NOMO-1 treated with dmso at 0.1 percent for 144 hours (cell line): ENCODE measurements at regions not wholly inside any gene's neighbourhood (a gene's known extent, or its start where the extent isn't known, plus 50 kb on each side); places are given as distances from the start of the nearest gene placed in this dataset.

Experiments
- DNase-seq: peaks from one replicate; lab custom pipeline; 2025; ENCODE audit not compliant: unreplicated experiment; lab: John Stamatoyannopoulos, UW

DNA sequence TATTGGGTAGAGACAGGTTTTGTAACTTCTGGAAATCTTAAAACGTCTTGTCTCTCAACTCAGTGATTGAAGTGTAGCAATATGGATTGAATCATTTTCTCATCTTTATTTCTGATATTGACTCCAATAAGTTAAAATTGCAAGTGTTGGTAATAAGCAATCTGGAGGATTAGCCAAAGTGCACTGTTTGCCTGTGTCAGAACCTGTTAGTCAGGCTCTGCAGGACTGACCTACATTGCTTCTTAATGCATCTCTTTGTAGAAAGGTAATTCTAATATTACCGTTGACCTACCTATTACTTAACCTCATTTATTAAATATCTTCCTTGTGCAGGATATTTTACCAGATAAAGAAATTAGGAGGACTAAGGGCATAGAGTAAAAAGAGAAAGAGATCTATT is 484.0 kb upstream of the CITED2 start:
- no peak for DNase-seq

DNA sequence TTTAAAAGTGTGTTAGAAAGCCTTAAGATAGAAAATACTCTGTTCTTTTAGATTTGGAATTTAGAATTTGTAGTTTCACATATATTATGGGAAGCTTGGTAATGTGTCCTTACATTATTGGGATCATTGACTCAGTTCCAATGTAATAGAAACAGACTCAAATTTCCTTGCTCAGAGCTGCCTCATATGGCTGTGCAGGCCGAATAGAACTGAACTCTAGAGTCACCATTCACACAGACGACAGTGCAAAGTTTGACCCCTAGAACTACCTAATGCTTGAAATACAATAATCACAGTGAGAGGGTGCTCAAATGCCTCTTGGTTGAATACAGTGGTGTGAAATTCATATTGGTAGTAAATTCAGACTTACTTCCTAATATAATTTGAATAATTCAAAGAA is 482.7 kb upstream of the CITED2 start:
- no peak for DNase-seq

DNA sequence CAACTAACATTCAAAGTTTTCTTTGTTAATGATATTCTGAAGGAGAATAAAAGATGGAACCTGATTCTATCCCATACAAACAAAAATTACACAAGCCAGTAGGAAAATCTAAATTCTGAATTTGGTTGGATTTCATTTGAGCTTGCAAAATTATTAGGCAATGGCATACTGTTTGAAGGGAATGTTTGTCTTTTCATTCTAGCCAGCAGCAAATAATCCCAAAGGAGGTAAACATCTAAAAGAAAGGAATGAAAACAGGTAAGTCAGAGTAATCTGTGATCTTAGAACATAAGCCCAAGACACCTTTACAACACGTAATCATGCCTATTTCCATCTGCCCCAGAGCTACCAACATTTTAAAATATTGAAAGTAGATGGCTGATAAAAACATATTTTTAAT is 482.1 kb upstream of the CITED2 start:
- DNase-seq = no peak

DNA sequence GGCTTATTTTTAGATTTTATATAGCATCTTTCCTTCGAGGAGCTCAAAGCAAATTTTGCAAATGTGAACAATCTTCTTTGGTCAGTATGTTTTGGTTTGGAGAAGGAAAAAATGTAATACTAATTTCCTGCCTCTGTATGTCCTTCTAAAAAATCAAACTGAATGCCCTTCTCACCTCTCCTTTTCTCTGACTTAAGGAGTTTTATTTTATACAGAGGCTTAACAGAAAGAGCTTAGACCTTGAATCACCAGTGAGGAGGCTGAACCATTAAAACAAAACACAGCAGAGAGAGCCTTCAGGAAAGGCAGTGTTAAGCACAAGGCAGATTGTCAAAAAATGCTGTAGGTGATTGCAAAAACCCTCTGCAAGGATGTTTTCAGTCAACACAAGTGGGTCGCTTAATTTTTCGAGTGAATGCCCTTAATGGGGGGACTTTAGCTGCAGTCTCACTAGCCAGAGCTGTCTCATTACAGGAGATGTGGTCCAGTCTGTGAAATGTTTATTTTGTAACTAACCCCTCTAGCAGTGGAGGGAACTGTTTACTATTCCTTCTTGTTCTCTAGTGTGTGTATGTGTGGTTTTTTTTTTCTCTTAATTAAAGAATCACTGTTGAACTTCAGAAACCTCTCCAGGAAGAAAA is 481.3 kb upstream of the CITED2 start:
- no peak for DNase-seq

DNA sequence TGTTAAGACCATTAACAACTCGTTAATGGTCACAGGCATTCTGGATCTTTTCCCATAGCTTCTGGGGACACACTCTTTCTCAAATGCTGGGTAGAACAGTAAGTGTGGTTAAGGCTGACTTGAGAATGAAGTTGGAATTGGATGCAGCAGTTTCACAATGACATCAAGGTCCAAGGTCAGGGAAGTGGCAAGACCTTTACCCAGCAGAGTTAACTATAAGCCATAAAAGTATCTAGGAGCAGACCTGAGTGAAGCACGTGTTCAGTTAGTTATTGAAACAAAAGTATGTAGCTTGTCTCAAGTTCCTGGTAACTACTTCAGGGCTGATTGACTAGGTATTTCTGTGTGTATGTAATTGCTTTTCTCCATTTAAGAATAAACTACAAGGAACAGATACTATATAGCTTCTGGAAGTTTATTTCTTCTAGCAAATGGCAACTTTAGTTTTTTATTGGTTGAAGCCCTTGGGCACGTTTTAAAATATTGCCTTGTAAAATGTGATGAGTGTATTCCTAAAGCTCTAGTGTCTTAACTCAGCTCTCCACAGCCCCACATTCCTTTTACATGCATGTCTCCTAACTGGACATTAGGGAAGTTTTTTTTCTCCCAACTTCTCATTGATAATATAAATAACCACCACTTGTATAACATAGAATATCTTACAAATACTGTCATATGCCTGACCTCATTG is 479.0 kb upstream of the CITED2 start:
- DNase-seq = no peak

DNA sequence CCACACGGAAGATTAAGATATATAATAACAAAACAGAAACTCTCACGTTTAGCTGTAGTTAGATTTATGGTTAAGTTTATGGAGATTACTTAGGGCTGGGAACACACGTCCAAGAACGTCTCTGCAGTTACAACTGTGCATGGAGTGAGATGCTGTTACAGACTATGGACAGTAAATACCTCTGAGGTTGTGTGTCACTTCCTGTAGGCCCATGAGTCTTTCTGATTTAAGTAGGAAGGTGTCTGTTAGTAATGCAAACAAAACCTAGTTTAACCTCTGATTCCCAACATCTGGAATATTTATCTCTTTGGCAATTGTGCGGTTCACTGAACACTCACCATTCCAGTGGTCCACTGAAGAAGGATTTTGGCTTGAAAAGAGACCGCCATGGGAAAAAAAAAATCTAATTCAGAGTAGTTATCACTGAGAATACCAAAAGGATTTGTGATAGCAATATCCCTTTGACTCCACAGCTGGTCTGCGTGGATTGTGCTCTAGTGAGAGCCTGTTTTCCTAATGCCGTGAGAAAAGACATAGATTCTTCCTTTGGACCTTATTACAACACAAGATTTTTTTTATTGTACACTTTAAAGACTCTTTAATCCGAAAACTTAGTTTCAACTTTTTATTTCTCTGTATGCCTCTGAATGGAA is 478.2 kb upstream of the CITED2 start:
- no peak for DNase-seq

DNA sequence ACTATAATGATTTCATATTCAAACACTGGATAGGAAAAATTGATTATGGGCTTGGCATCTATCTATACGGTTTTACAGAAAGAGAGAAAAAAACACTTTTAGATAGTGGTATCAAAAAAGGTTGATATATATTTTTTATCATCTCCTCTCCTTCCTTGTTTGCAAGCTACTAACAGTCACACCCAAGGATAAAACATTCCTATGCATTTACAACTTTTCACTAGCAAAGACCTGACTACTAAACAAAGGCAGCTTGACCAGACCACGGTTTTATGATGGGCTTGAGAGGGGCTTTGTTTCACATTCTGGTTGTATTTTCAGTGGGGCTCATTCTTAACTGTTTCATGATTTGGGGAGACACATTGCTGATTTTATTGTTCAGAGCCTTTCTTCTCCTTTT is 477.6 kb upstream of the CITED2 start:
- no peak for DNase-seq

DNA sequence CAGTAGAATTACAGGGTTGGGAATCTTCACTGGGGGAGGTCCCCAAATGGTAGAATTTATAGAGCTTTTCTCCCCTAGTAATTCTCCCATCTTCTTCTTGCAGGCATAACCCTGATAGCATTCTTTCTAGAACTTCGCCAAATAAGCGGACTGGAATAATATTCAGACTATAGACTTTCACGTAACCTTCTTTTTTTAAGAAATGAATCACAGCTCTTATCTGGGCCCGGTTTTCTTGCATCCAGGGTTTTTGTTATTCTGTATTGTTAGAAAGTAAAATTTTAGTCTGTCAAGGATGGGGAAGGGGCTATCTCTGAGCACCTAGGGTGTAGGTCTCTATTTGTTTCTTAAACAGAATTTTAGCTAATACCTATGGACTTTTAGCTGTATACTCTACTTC is 476.8 kb upstream of the CITED2 start:
- DNase-seq = no peak

DNA sequence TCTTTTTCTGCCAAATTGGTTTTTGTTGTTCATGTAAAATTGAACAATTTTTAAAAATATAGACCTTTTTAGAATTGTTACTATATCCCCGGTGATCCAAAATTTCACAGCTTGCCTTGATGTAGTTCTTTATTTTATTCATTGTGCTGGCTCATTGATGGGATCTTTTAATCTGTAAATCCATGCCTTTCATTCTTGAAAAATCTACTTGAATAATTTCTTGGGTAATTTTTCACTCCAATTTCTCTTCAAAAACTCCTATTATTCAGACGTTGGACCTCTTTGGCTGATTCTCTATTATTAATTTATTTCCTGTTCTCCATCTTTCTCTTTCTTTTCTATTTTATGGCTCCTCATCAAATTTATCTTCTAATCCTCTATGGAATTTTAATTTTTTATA is 476.1 kb upstream of the CITED2 start:
- DNase-seq = no peak

DNA sequence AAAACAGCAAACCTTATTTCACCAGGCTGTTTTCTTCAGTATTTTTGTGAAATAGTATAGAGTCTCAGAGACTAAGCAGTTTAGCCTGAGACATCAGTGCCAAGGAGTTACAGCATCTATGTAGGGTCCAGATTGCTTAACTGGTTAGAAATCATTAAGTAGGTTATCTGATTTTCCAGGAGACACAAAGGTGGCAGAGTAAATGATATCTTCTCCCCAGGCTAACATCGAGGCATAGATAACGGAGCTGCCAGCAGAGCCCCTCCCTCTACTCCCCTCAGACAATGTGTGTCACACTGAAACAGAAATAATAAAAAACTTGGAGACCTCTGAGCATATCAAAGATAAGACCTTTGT is 473.0 kb upstream of the CITED2 start:
- no peak for DNase-seq

DNA sequence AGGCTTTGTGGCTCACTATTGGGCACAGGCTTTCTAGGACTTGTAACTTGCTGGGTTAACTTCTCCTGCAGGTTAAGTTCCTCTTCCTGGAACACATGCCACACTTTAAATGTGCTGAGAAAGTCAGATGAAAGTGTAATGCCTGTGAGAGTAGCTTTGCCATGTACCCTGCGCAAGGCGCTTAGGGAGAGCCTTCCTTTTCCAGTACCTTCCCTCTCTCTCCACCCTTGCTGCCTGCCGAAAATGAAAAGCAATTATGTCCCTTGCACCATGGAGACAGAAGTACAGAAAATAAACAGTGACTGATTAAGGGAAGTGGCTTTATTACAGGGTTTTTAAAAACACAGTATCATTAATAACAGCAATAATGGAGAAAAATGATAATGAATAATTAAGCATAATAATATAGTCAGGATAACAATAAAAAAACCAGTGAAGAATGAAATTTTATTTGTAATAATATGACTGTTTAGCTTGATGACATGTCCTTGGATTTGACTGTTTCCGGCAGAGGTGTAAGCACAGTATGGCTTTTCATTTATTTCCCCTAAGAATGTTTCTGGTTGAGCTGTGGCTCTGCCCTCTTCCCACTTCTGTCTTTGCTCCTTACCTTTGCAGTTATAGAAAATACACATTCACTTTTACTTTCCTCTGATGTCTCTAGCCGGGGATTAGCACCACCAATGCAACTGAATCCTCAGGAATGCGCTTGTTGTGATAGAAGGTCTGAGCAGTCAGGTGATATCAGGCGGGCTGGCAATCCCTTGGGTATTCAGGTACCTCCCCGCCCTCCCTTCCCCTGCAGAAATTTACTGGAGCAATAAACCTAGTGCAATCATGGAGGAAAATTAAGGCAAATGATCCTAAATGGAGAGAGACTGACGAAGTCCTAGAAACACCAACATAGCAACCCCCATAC is 472.3 kb upstream of the CITED2 start:
- DNase-seq = peak; percentile 16

DNA sequence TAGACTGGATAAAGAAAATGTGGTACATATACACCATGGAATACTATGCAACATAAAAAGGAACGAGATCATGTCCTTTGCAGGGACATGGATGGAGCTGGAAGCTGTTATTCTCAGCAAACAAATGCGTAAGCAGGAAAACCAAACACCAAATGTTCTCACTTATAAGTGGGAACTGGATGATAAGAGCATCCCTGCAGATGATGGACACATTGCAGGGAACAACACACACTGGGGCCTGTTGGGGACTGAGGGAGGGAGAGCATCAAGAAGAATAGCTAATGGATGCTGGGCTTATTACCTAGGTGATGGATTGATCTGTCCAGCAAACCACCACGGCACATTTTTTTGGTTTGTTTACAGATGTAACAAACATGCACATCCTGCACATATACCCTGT is 470.5 kb upstream of the CITED2 start:
- DNase-seq = no peak

DNA sequence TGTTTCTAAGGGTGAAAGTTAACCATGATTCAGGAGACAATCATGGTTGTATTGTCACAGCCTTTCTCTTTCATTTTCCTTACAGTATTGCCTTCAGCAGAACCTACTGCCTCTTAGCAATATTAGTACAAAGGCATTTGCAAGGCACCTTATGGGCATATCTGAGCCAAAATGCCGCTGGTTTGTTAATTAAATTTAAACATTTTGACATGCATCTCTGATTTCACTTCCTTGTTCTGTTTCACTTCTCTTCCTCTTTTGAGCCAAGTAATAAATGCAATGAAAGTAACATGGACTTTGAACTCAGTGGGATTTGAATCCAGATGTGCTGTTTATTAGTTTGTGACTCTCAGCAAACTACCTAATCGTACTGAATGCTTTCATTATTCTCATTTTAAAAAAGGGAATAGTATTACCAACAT is 467.4 kb upstream of the CITED2 start:
- peak; percentile 74 for DNase-seq

DNA sequence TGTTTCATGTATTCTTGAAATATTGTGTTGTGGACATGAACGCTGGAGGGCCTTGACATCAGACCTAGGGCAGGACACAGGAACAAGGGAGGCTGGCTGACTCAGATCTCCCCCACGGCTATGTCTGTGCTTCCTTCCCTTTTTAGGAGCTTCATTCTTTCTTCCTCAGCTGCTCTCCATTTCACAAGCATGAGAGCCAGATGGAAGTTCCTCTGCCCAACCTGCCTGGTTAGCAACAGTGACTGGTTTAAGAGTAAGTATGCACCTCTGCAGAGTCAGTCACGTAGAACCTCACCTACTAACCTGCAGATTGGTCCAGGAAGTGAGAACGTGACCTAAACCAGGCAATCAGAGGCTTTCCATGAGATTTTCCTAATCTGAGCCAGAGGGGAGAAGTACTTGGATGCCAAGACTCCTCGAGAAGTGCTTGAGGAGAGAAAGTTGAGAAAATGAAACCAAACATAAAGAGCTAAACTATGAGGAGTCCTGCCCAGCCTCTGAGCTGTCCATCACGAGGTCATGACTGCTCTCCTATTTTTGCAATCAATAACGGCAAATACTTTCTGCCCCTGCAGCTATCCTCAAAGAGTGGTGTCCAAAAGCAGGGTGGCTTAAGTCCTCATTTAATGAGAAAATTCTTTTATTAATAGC is 465.2 kb upstream of the CITED2 start:
- peak; percentile 91 for DNase-seq

DNA sequence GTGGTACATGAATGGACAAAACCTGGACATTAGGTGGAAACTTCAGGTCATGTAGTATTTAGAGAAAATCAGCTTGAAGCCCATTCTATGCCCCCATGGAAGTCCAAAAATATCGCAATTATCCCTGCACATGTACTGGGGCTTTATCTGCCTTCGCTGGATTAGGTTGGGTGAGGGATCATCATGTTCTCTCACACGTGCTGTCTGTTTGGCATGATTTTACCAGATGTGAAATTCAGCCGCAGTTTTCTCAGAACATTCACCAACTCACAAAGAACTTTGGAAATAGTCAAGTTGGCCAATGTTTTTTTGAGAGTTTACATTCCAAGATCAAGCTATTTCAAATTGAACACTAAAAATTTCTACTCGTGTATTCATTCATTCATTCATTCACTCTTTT is 459.8 kb upstream of the CITED2 start:
- DNase-seq = no peak

DNA sequence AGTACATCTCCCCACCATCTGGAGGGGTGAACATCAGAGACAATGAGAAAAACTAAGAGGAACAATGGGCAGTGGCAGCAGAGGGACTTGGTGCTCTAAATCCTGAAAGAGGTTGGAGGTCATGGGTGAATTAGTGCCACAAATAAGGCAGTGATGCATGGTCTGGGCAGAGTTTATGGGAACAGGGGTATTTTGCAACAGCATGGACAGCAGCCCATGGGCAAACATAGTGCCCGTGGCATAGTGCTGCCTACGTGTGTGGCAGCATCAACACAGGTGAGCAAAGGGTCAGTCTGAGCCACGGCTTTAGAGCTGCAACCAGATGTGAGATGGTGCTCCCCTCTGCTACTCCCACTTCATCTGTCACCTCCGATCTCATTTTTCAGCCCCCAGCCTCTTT is 459.1 kb upstream of the CITED2 start:
- no peak for DNase-seq

DNA sequence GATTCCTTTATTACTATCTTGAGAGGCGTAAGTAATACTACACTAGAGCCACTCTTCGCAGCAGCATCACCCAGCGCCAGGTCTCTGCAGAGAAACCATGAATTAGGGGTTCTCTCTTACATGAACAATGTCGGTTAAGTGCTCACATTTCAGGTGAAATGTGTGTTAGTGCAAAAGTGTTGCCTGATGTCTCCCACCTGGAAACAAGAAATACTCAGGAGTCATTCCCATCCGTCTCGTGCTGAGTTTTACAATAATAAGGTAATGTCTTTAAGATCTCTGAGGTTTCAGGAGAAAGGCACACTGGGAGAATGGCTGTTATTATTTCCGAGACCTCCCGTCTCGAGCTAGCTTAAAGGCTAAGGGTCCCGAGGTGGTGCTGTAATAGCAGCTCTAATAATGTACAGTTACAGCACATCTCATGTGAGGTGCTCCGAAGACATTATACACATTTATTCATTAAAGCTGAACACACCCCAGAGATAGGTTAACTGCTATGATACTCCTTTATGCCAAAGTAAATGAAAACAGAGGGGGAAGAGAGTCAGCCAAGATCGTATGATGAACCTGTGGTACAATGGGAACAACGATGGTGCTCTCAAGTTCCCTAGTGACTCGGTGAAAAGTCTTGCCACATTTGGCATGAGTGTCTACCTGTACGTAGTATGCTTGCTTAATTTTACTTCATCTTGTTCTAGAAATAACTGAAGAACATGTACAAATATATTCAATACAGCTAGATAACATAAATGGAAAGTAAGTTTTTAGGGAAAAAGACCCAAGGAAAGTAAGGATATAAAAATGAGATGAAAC is 458.3 kb upstream of the CITED2 start:
- DNase-seq = no peak

DNA sequence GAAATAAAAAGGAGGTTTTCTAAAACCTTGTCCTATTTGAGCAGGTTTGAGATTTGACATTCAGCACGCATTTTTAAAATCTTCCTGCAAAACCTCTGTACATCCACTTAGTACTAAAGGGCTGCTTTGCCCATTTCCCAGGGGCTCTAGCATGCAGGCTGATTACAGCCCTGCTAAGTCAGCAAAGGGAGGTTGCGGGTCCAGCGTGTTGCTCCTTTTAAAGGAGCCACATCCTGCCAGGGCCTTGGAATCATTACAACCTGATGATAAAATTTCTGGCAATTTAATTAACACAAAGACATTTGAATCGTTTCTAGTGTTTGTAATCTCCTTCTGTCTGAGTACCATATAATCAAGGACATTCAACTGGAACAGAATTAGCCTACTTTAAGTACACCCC is 455.1 kb upstream of the CITED2 start:
- no peak for DNase-seq

DNA sequence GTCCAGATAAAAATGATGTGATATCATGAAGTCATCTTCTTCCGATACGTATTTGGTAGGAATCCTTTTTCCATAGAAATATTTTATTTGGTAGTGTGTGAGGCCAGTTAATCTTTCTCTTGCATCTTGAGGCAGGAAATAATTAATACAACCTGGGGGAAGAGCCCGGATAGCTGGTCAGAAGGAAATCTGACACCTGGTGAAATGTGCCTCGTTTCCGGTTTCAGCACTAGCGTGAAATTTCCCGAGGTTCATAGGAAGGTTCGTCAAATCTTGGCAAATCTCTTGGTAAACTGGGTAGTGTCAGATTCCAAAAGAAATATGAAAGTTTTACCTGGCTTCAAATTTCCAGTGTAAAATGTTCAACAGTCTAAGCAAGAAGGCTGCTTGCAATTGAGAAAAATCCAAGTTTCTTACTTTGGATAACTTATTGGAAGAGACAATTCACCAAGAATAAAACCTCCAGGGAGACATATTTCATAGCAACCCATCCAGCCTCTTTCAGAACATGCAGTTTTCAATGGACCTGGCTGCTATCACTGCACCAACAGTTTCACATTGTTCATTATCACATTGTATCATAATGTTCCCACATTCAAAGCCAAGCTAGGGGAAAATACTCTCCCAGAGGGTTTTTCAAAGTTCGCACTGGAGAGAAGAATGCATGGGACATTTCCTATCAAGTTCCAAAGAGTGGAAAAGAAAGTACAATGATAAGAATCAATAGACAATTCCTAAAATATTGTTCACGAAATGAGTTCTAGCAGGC is 454.5 kb upstream of the CITED2 start:
- DNase-seq = no peak
